T-cell (primary cell): ENCODE measurements at regions not wholly inside any gene's neighbourhood (a gene's known extent, or its start where the extent isn't known, plus 50 kb on each side); places are given as distances from the start of the nearest gene placed in this dataset.

ENCODE experiments used
- ATAC-seq, 4 experiments: fragments of 200-7000 bp in 3 of 4; fragments of 150-1000 bp in 1 of 4; cut with Tn5 transposase; replicated peaks in 1 of 4; 1 replicate in 3 of 4; 2 replicates in 1 of 4; pipeline ENCODE4 v1.10.0; 2021; ENCODE audit warnings: moderate library complexity in 3 of 4, mild to moderate bottlenecking in 2 of 4, moderate number of reproducible peaks in 1 of 4
- CTCF ChIA-PET, 2 donors: fragments of 300-600 bp; sonication (Branson Sonifier 250); formaldehyde crosslinking; loops; one replicate each; lab custom pipeline; 2022; ENCODE audit warnings: antibody characterized with exemption in 2 of 2; lab: Charles Lee
- POLR2A ChIA-PET, 2 donors: fragments of 300-600 bp; sonication (Branson Sonifier 250); formaldehyde crosslinking; loops; one replicate each; lab custom pipeline; 2022; ENCODE audit warnings: antibody characterized with exemption in 2 of 2; lab: Charles Lee
- DNase-seq, 35 experiments: peaks; one replicate each; pipeline versions ENCODE4 v3.0.0 to v3.0.0-alpha.2; 2013 to 2023
- H3K27ac ChIP-seq: one replicate; pipeline ENCODE4 v1.5.1; 2013; ENCODE audit warnings: low read length
- H3K27me3 ChIP-seq, 2 experiments: replicated peaks in 1 of 2; 1 replicate in 1 of 2; 2 replicates in 1 of 2; pipeline versions ENCODE4 v1.6.1 to v1.7.0; 2013; ENCODE audit warnings: low read length in 1 of 2, mixed read lengths in 1 of 2; ENCODE audit not compliant: control insufficient read depth in 2 of 2, insufficient read depth in 2 of 2; ENCODE audit errors: extremely low read depth in 1 of 2
- H3K36me3 ChIP-seq, 2 donors: 1 replicate in 1 of 2; 2 replicates in 1 of 2; pipeline versions ENCODE4 v1.6.1 to v1.7.0; 2013; ENCODE audit warnings: low read length in 1 of 2; ENCODE audit not compliant: control insufficient read depth in 2 of 2, insufficient read depth in 1 of 2; ENCODE audit errors: extremely low read depth in 1 of 2
- H3K4me1 ChIP-seq, 2 experiments: 1 replicate in 1 of 2; 2 replicates in 1 of 2; pipeline versions ENCODE4 v1.6.1 to v1.7.0; 2013; ENCODE audit warnings: low read length in 2 of 2, mixed read lengths in 1 of 2; ENCODE audit not compliant: insufficient read depth in 2 of 2, control insufficient read depth in 1 of 2; ENCODE audit errors: extremely low read depth in 1 of 2
- H3K4me3 ChIP-seq, 2 donors: 1 replicate in 1 of 2; 2 replicates in 1 of 2; pipeline versions ENCODE4 v1.5.1 to v1.7.0; 2013; ENCODE audit warnings: mild to moderate bottlenecking in 2 of 2, low read length in 1 of 2, moderate library complexity in 1 of 2; ENCODE audit not compliant: control insufficient read depth in 1 of 2; ENCODE audit errors: extremely low read depth in 1 of 2
- H3K9me3 ChIP-seq: 2 replicates; pipeline ENCODE4 v1.7.0; 2013
- H3K27ac Mint-ChIP-seq, 2 donors: one replicate each; pipeline ENCODE4 v1.8.0; 2020 to 2021; ENCODE audit warnings: mild to moderate bottlenecking in 2 of 2, mixed read lengths in 2 of 2
- H3K27me3 Mint-ChIP-seq, 2 donors: one replicate each; pipeline ENCODE4 v1.8.0; 2021 to 2022; ENCODE audit warnings: mixed read lengths in 2 of 2
- H3K36me3 Mint-ChIP-seq: one replicate; pipeline ENCODE4 v1.8.0; 2021; ENCODE audit warnings: mixed read lengths
- H3K4me1 Mint-ChIP-seq, 3 donors: one replicate each; pipeline ENCODE4 v1.8.0; 2020 to 2022; ENCODE audit warnings: mixed read lengths in 3 of 3, mild to moderate bottlenecking in 1 of 3
- H3K4me3 Mint-ChIP-seq, 3 donors: one replicate each; pipeline ENCODE4 v1.8.0; 2020 to 2022; ENCODE audit warnings: mild to moderate bottlenecking in 3 of 3, mixed read lengths in 3 of 3, moderate library complexity in 3 of 3
- H3K9me3 Mint-ChIP-seq, 3 donors: one replicate each; pipeline ENCODE4 v1.8.0; 2020 to 2022; ENCODE audit warnings: mixed read lengths in 3 of 3
- WGBS: methylation state at CpG from one replicate; pipeline ENCODE4 v1.1.5; 2013; ENCODE audit warnings: missing lambda C conversion rate; ENCODE audit not compliant: insufficient coverage; 5-methylcytosine and 5-hydroxymethylcytosine counted together

DNA sequence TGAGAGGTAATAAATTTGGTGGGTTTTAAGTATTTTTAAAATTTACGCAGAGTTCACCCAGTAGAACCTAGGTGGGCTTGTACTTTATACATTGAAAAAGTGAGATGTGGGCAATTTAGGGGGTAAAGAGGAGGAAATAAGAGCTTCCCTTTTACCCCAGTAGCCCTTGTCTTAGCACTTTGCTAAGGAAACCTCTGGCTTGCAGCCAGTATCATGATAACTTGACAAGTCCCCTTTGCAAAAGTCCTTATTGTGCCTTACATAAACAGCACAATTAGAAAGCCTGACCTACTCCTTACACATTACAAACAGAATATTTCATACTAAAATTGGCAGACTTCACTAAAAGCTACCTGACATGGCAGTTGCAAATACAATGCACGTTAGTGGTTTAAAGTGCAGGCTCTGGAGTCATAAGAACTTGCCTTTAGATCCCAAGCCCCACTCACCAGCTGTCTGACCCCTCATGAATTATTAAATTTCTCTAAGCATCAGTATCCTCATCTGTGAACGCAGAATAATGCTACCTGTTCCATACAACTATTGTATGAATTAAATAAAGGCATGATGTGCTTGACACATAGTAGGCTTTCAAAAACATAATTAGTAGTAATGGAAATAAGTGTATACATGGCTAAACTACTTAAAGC, 53.2 kb upstream of the NELL2 start:
- ChIA-PET POLR2A (no interaction called here), CTCF (interaction anchor here (0.6 to 3.0 kb wide), 9 partner anchors 55 to 504 kb away, joined by 3 to 43 read pairs (median 5); no protein-coding TSS in a partner anchor)
- H3K9me3 ChIP-seq, result no peaks in the 10 kb centered on the region
- H3K4me3 Mint-ChIP-seq, result no peak overlapping the region
- peaks cover 2 to 5% (median 4%) of the 10 kb centered on the region in 3 donors for H3K4me1 Mint-ChIP-seq
- H3K27me3 ChIP-seq, result no peaks in the 10 kb centered on the region
- no peaks in the 10 kb centered on the region for H3K9me3 Mint-ChIP-seq
- no peak overlapping the region for H3K4me3 ChIP-seq
- no peaks in the 10 kb centered on the region for H3K36me3 ChIP-seq
- ATAC-seq, result no peak
- H3K36me3 Mint-ChIP-seq, result no peaks in the 10 kb centered on the region
- WGBS, result 40% methylated on average over 1 of the region's 3 CpGs
- peaks cover 0 to 4% of the 10 kb centered on the region in 2 donors for H3K27me3 Mint-ChIP-seq
- DNase-seq, result no peak
- no peak overlapping the region for H3K27ac ChIP-seq
- H3K27ac Mint-ChIP-seq, result no peak overlapping the region
- peaks cover 0 to 3% of the 10 kb centered on the region in 2 experiments for H3K4me1 ChIP-seq
